GM03348 (cell line): ENCODE measurements at regions not wholly inside any gene's neighbourhood (a gene's known extent, or its start where the extent isn't known, plus 50 kb on each side); places are given as distances from the start of the nearest gene placed in this dataset.

Source experiments
- DNase-seq: peaks from one replicate; pipeline ENCODE4 v3.0.0; 2012; ENCODE audit warnings: low spot score

DNA sequence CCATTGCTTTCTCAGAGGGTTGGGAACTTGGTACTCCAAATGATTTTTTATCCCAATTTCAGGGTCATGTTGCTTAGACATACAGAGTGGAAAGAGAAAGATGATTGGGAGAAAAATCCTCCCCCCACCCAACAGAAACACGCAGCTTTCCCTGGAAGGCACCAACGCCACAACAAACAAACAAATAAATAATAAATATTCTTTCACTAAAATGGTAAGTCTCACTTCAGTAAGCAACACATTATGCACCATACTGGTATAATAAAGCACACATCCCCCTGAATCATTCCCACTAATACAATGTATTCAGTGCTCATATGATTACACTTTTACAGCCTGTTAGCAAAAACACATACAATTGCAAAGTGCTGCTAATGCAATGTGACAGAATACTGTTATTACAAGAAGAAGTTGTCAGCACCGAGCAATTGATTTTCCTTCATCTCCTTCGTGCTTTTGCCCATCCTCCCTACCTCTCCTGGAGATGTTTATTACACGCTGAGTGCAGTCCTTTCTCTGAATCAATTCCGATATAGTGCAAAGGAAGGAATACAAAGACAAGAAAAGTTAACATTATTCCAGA lies 359.9 kb downstream of the TXNL1 start:
- DNase-seq, result no peak

GRCh38 chr18:56276466-56276865 lies 361.9 kb downstream of the TXNL1 start:
- DNase-seq, result no peak

DNA sequence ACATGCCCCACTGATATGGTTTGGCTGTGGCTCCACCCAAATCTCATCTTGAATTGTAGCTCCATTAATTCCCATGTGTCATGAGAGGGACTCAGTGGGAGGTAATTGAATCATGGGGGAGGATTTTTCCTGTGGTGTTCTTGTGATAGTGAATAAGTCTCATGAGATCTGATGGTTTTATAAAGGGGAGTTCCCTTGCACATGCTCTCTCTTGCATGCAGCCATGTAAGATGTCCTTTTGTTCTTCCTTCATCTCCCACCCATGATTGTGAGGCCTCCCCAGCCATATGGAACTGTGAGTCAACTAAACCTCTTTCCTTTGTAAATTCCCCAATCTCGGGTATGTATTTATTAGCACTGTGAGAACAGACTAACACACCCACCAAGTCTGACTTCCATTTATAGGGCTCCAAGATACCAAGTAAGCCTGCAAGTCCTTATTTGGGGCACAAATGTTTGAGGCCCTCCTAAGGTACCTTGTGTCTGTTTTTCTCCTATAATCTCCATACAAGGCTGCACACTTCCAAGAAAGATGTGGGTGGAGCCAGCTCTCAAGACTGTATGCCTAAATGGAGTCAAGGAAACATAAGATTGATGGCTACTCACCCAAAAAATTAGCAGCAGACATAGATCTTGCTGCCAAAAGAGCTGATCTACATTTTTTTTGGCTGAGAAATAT lies 364.7 kb downstream of the TXNL1 start:
- DNase-seq, result no peak

GRCh38 chr18:56270671-56271250 lies 367.6 kb downstream of the TXNL1 start:
- DNase-seq, result no peak

GRCh38 chr18:56269958-56270357 lies 368.4 kb downstream of the TXNL1 start:
- DNase-seq, result no peak

- DNase-seq, result no peak
Observed at GRCh38 chr18:56268952-56269351, 369.4 kb downstream of the TXNL1 start.

DNA sequence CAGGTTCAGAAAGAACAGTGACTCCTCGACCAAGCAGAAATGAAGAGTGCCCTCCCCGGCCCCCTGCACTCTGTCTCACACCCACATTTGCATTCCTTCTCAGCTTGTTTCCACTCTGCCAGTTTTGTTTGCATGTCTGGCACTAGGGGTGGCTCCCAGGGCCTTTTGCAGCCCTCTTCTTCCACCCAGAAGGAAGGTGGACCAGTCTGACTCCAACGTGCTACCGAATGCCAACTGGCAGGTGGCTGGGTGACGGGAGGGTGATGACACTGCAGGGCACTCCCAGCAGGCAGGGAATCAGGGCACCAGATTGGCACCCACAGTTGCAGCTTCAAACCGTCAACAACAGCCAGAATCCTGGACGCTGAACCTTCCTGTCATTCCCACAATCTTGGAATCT lies 371.1 kb downstream of the TXNL1 start:
- DNase-seq, result no peak

DNA sequence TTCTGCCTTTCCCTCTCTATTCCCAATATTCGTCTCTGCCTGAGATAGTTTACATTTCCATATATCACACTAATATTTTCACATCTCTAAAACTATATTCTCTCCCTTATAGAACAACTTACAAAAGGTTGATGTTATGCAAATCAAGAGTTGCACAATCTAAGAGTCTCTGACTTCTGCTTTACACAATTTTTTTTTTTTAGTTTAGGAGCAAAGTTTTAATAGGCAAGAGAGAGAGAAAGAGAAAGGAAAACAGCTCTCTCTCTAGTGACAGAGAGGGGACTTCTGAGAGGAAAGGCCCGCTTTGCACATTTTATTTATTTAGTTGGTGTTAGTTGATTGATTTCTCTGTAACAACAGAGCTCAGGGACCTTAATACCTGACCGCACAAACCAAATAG lies 380.2 kb downstream of the TXNL1 start:
- DNase-seq, result no peak

DNA sequence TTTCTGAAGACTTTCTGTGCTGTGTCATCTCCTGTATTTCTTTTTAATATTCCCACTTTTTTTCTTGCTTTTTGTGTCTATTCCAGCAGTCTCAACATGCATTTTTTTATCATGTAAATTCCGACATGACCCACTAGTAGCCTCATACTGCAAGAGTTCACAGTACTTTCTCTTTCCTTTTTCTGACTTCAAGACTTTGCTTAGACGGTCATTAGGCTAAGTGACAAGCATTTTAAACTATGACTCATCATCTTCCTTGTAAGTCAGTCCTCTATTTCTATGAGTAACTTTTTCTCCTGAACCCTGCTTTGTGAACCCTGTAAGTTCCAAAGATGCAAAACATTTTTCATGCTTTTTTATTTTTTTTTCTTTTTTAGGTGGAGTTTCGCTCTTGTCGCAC lies 381.2 kb downstream of the TXNL1 start:
- peak; percentile 63 for DNase-seq

- no peak for DNase-seq
Observed at GRCh38 chr18:56256659-56257058, 381.7 kb downstream of the TXNL1 start.

GRCh38 chr18:56255381-56255780 lies 383.0 kb downstream of the TXNL1 start:
- no peak for DNase-seq

DNA sequence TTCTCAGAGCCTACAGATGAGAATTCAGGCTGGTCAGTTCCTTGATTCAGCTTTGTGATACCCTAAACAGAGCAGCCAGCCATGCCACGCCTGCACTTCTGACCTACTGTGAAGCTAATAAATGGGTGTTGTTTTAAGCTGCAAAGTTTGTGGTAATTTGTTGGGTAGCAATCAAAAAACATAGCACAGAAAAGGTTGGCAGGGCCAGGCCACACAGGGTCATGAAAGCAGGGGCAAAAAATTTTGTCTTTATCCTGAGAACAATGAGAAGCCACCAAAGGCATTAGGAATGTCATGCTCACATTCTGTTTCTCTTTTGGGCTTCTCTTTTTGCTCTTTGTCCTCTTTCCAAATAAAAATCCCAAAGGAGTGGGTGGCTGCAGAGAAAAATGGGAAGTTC lies 385.9 kb downstream of the TXNL1 start:
- no peak for DNase-seq

GRCh38 chr18:56248610-56249235 lies 389.7 kb downstream of the TXNL1 start:
- DNase-seq, result no peak

DNA sequence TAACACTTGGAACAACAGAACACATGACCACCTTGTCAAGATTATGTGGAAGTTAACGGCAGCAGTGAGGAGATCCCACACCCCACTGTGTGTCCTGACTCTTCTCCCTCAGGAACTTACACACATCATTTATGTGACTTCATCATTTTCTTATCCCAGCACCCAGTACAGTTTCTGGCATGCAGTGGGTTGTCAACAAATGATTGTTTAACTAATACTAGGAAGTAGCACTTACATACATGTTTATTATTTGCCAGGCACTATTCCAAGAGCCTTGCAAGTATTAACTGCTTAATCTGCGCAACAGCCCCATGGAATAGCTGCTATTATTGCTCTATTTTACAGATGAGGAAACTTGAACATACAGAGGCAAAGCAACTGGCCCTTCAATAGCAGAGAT lies 391.5 kb downstream of the TXNL1 start:
- no peak for DNase-seq

DNA sequence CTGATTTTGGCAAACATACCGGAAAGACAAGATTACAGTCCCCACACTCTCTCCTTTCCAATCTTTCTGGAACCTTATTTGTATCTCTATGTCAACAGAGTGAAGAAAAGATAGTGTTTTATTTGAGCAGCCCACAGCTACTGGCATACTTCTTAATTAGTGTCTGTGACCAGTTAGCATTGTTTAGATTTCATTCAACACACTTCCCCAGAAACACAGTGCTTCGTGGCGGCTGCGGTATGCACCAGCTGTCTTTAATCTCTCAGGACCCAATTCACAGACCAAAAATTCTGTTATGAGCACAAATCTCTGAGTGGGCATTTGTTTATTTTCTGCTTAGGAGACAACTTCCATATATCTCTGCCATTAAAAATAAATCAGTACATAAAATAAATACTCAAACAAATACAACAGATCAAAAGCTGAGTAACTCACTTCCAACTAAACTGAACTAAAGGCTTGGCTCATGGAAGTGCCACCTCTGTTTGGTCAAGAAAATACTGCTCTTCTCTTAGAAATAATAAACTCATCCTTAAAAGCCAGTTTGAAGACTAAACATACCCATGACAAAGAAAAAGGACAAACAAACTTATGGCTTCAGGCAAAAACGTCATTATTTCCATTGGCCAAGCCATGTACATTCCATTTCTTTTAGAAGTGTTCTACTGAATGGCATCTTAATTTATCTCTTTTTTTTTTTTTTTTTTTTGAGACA lies 392.4 kb downstream of the TXNL1 start:
- DNase-seq, result peak; percentile 63

DNA sequence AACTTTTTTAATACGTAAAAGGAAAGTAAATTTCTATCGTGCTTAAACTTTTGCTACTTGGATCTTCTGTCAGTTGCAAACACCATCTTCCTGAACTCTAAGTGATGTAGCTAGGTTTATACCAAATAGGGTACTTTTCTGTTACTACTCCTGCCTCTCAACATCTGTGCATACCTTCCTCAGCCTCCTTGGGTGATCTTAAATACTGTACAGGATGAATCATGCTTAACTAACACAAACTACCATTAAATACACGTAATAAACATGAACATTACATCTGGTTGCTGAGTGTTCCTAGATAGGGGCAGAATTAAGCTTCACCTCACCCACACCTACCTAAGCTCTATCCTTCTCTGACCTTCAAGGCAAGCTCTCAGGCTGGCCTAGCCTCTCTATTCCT lies 398.0 kb downstream of the TXNL1 start:
- DNase-seq, result no peak

GRCh38 chr18:56238576-56238975 lies 399.8 kb downstream of the TXNL1 start:
- DNase-seq, result no peak

- DNase-seq, result no peak
Observed at GRCh38 chr18:56235481-56236013, 402.8 kb downstream of the TXNL1 start.

- no peak for DNase-seq
Observed at GRCh38 chr18:56235071-56235470, 403.3 kb downstream of the TXNL1 start.

- DNase-seq, result peak; percentile 88
Observed at GRCh38 chr18:56233595-56233994, 404.8 kb downstream of the TXNL1 start.

DNA sequence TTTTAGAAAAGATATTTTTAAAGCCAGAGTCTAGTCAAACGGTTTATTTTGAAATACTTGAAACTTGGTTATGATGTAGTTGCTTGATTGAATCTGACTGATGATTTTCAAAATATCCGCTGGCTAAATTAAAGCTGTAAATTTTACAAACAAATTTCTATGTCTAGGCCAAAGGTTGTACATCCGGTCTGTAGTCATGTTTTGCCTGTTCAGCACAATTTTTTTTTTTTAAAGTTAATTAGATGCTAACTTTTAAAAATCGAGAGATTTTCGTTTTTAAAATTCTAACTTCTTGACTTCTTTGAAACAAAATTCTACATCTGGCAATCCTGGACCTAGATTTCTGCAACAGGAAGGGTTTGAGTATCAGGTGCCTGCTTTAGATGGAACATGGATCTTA lies 412.4 kb downstream of the TXNL1 start:
- DNase-seq, result no peak
